HG02852 (cell line): ENCODE measurements at regions not wholly inside any gene's neighbourhood (a gene's known extent, or its start where the extent isn't known, plus 50 kb on each side); places are given as distances from the start of the nearest gene placed in this dataset.

Source experiments
- ATAC-seq: cut with Tn5 transposase; IDR thresholded peaks from one replicate; pipeline ENCODE4 v1.9.1; 2021; ENCODE audit warnings: mild to moderate bottlenecking, moderate library complexity; ENCODE audit not compliant: unreplicated experiment

- ATAC-seq = no peak
These were observed 67.5 kb upstream of the LEF1 start for GRCh38 chr4:108236264-108236663.

GRCh38 chr4:108227923-108228322, 59.2 kb upstream of the LEF1 start:
- ATAC-seq = no peak

GRCh38 chr4:108224611-108225053, 55.9 kb upstream of the LEF1 start:
- no peak for ATAC-seq

- no peak for ATAC-seq
These were observed 54.6 kb upstream of the LEF1 start for GRCh38 chr4:108223313-108223712.

GRCh38 chr4:108219998-108220397, 51.3 kb upstream of the LEF1 start:
- no peak for ATAC-seq
